Cardiac muscle cell (in vitro differentiated cells and primary cell): ENCODE measurements at regions not wholly inside any gene's neighbourhood (a gene's known extent, or its start where the extent isn't known, plus 50 kb on each side); places are given as distances from the start of the nearest gene placed in this dataset.

Experiments used
- DNase-seq, 2 donors: peaks; one replicate each; pipeline versions ENCODE4 v3.0.0 to v3.0.0-alpha.2; 2010 to 2017; ENCODE audit warnings: low read depth in 1 of 2, low spot score in 1 of 2
- H3K27ac ChIP-seq: fragments of 200-600 bp; sonication (generic); 2 replicates; pipeline ENCODE4 v1.5.1; 2016
- H3K27me3 ChIP-seq: fragments of 200-600 bp; sonication (generic); 2 replicates; pipeline ENCODE4 v1.6.0; 2016; ENCODE audit warnings: control low read depth
- H3K36me3 ChIP-seq: fragments of 200-600 bp; sonication (generic); 2 replicates; pipeline ENCODE4 v1.5.1; 2016; ENCODE audit warnings: control low read depth
- H3K4me1 ChIP-seq: fragments of 200-600 bp; sonication (generic); 2 replicates; pipeline ENCODE4 v1.8.1; 2017; ENCODE audit warnings: low read depth, mild to moderate bottlenecking, mixed run types
- H3K4me3 ChIP-seq: fragments of 200-600 bp; sonication (generic); 2 replicates; pipeline ENCODE4 v1.5.1; 2016; ENCODE audit warnings: mild to moderate bottlenecking
- H3K9me3 ChIP-seq: fragments of 200-600 bp; sonication (generic); 2 replicates; pipeline ENCODE4 v1.5.1; 2017; ENCODE audit warnings: low read depth, mild to moderate bottlenecking, control low read depth
- TF ChIP-seq, protein P1 (sequence below): IDR thresholded peaks from 2 replicates; pipeline ENCODE4 v1.5.1; 2012; ENCODE audit warnings: low read depth, mild to moderate bottlenecking, low read length

DNA sequence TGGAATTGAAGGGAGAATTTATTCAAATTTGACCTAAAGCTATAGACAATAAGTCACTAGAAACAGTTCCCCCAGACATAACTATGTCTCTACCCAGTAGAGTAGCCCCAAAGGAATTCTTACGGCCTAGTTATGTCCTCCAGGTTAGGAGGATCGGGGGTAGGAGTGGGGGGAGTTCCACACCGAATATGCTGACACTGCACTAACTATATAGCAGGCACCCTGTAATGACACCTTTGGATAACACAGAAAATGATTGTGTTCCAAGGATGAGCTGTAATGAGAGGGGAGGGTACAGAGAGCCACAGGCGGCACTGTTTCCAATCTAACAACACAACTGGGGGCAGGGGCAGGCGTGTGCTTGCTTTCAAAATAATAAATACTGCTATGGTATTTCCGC, 376.2 kb upstream of the RORA start:
- no peak for DNase-seq
- H3K27me3 ChIP-seq: peaks cover 22% of the 10 kb centered on the region
- H3K27ac ChIP-seq: no peak overlapping the region
- no peaks in the 10 kb centered on the region for H3K36me3 ChIP-seq
- TF ChIP-seq, protein P1, sequence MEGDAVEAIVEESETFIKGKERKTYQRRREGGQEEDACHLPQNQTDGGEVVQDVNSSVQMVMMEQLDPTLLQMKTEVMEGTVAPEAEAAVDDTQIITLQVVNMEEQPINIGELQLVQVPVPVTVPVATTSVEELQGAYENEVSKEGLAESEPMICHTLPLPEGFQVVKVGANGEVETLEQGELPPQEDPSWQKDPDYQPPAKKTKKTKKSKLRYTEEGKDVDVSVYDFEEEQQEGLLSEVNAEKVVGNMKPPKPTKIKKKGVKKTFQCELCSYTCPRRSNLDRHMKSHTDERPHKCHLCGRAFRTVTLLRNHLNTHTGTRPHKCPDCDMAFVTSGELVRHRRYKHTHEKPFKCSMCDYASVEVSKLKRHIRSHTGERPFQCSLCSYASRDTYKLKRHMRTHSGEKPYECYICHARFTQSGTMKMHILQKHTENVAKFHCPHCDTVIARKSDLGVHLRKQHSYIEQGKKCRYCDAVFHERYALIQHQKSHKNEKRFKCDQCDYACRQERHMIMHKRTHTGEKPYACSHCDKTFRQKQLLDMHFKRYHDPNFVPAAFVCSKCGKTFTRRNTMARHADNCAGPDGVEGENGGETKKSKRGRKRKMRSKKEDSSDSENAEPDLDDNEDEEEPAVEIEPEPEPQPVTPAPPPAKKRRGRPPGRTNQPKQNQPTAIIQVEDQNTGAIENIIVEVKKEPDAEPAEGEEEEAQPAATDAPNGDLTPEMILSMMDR: no peak
- no peak overlapping the region for H3K4me3 ChIP-seq
- H3K9me3 ChIP-seq: no peaks in the 10 kb centered on the region
- H3K4me1 ChIP-seq: no peaks in the 10 kb centered on the region

DNA sequence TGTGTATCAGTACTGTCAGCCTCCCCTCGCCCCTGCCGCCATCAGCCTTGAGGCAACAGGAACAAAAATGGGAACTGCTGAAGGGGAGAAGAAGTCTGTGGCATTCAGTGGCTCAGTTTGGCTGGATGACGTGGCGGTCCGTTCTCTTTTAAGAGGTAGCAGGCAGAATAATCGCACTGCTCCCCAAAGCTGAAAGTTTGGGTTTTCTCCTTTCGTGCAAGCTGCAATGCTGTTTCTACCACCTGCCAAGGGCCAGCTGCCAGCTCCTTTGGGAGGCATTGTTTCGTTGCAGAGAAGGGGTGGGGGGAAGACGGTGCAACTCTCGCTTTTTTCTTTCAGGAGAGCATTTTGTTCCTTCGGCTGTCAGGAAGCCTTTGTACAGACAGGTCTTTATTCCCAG, 369.6 kb upstream of the RORA start:
- H3K27me3 ChIP-seq: peaks cover 28% of the 10 kb centered on the region
- TF ChIP-seq, protein P1: no peak
- H3K36me3 ChIP-seq: no peaks in the 10 kb centered on the region
- DNase-seq: no peak
- H3K27ac ChIP-seq: no peak overlapping the region
- H3K4me3 ChIP-seq: no peak overlapping the region
- H3K9me3 ChIP-seq: no peaks in the 10 kb centered on the region
- H3K4me1 ChIP-seq: no peaks in the 10 kb centered on the region

DNA sequence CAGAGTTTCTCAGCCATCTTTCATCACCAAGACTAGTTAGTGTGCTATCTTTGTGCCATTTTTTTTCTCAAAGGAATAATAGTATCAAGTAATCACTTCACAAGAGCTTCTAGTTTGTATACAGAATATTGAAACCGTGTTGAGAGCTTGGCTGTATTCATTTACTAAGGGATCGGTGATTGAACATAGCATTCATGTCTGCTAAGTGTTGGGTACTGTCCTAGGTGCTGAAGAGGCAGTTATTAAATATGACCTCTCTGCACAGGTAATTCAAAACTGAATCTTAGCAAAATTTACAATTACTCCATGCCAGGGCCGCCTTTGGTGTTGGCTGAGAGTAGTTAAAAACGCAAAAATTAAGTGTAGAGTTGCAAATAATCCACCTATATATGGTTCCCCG, 355.3 kb upstream of the RORA start:
- Histone ChIP-seq H3K4me1 (no peaks in the 10 kb centered on the region), H3K4me3 (no peak overlapping the region), H3K36me3 (no peaks in the 10 kb centered on the region), H3K27ac (no peak overlapping the region), H3K27me3 (no peaks in the 10 kb centered on the region), H3K9me3 (no peaks in the 10 kb centered on the region)
- TF ChIP-seq, protein P1: no peak
- peak; percentile 6 to 70 for DNase-seq

DNA sequence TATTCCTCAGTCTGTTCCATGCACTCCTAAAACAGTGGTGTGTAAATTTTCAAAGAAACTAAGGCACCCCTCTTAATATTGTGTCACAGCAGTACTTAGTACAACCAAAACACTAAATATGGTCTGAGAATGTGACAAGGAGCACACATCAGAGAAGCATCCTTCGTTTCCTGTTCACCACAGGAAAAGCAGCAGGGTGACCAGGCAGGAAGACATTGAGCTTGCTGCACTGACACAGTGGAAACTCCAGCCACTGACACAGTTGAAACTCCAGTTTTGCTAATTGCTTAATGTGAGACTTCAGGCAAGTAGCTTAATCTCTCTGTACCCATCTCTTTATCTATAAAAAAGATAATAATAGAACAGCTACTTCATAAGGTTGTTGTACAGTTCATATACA, 353.0 kb upstream of the RORA start:
- TF ChIP-seq, protein P1: no peak
- no peaks in the 10 kb centered on the region for H3K9me3 ChIP-seq
- H3K27ac ChIP-seq: no peak overlapping the region
- H3K36me3 ChIP-seq: no peaks in the 10 kb centered on the region
- no peak for DNase-seq
- no peaks in the 10 kb centered on the region for H3K27me3 ChIP-seq
- H3K4me1 ChIP-seq: no peaks in the 10 kb centered on the region
- no peak overlapping the region for H3K4me3 ChIP-seq

DNA sequence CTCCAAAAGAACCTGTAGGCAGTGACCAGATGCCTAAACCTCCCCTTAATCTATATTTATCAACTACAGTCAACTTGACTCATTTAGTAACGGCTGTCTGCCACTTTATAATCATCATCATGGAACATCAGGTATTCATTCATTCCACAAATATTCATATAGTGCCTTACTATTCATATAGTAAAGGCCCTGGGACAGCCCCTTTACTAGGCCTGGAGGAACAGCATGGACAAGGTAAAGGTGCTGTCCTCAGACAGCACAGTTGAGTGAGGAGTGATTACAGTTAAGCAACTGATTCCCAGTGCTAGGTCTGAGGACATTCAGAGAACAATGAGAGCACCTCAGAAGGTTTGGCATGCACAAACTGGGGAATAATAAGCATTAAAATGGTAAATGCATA, 346.5 kb upstream of the RORA start:
- H3K4me1 ChIP-seq: no peaks in the 10 kb centered on the region
- no peak for DNase-seq
- TF ChIP-seq, protein P1: no peak
- peaks cover 7% of the 10 kb centered on the region for H3K27me3 ChIP-seq
- no peaks in the 10 kb centered on the region for H3K36me3 ChIP-seq
- no peak overlapping the region for H3K4me3 ChIP-seq
- no peak overlapping the region for H3K27ac ChIP-seq
- H3K9me3 ChIP-seq: no peaks in the 10 kb centered on the region

DNA sequence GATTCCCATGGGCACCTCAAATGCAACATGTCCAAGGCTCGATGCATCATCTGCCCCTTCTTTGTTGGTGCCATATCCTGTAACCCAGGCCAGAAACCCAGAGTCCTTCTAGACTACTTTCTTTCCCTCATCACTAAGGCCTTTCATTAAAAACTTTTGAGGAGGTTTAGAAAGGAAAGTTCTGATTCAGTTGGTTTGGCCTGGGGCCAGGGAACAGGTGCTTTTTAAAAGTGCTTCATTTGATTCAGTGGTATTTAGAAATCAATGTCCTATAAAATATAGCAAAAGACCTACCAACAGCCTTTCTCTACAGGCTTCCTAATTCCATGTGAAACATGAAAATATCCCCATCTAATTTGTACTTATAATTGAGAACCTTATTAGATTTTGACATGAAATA, 341.9 kb upstream of the RORA start:
- no peak for DNase-seq
- Histone ChIP-seq H3K27me3 (peaks cover 7% of the 10 kb centered on the region), H3K36me3 (no peaks in the 10 kb centered on the region), H3K4me3 (no peak overlapping the region), H3K4me1 (no peaks in the 10 kb centered on the region), H3K27ac (no peak overlapping the region), H3K9me3 (no peaks in the 10 kb centered on the region)
- TF ChIP-seq, protein P1: no peak
